GM21447 (cell line): ENCODE measurements at regions not wholly inside any gene's neighbourhood (a gene's known extent, or its start where the extent isn't known, plus 50 kb on each side); places are given as distances from the start of the nearest gene placed in this dataset.

ENCODE experiments used
- ATAC-seq: cut with Tn5 transposase; IDR thresholded peaks from one replicate; pipeline ENCODE4 v1.9.1; 2021; ENCODE audit not compliant: unreplicated experiment

DNA sequence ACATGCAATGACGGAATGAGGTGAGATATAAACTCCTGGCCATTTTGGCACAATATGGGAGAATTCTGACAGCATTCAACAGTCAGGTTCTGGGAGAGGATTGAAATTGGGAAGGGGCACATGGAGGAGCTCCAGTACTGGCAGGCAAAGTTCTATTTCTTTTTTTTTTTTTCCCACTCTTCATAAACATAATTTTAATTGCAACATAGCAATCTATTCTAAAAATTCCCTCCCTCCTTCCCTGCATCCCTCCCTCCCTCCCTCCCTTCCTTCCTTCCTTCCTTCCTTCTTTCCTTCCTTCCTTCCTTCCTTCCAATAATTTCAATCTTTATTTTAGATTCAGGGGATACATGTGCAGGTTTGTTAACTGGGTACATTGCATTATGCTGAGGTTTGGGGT lies 93.2 kb downstream of the PTCSC3 start:
- no peak for ATAC-seq

DNA sequence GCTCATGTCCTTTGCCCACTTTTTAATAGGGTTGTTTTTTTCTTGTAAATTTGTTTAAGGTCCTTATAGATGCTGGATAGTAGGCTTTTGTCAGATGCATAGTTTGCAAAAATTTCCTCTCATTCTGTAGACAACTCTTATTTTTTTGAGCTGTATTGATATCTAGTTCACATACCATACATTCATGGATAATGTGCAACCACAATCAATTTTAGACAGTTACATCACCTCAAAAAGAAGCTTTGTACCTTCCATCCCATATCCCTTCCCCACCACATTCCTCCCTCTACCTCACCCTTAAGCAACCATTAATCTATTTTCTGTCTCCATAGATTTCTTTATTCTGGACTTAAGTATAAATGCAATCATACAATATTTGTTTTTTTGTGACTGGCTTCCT lies 98.4 kb downstream of the PTCSC3 start:
- no peak for ATAC-seq

DNA sequence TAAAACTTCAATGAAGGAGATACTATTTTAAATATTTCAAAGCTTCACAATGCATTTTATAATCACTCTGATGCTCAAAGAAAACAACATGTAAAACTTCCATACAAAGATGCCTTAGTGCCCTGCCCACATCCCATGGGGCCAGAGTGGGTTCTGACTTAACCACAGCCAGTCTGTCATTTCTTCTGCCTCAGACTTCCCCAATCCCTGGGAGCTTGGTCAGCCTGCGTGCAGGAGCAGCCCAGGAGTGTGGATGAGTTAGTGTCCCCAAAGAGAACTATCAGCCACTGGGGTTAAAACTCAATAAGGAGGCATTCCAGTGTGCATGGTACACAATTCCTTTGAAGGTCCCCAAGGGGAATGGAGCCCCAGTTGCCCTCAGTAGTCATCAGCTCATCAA lies 100.3 kb downstream of the PTCSC3 start:
- no peak for ATAC-seq

DNA sequence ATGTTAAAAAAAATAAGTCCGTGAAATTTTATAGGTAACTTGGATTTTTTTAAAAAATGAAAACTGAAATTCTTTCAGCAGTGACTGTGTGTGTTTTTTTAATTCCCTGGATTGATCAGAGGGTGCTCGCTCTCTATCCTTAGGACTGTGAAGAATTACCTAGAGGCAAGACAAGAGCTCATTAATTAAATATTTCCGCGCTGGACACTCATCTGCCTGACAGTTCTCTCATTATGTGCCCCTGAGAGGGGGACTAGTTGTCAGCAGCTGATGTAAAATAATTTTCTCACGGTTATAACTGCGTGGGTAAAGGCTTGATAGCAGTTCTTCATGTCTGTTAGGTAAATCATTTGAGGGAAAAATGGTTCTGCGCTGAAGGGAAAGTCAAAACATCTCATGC lies 101.3 kb downstream of the PTCSC3 start:
- no peak for ATAC-seq

DNA sequence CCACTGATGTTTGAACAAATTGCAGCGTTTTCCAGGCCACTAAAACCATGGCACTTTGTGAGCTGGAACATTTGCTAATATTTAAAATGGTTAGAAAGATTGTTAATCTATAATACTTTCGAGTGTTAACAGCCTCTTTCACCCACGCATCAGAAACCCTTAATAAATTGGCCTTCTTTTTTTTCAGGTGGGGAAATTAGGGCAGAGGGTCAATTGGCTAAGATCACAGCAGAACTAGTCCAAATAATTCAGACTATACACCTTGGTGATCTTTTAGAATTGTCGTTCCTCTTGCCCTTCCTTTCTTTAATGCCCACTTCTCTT lies 105.8 kb downstream of the PTCSC3 start:
- ATAC-seq: no peak

DNA sequence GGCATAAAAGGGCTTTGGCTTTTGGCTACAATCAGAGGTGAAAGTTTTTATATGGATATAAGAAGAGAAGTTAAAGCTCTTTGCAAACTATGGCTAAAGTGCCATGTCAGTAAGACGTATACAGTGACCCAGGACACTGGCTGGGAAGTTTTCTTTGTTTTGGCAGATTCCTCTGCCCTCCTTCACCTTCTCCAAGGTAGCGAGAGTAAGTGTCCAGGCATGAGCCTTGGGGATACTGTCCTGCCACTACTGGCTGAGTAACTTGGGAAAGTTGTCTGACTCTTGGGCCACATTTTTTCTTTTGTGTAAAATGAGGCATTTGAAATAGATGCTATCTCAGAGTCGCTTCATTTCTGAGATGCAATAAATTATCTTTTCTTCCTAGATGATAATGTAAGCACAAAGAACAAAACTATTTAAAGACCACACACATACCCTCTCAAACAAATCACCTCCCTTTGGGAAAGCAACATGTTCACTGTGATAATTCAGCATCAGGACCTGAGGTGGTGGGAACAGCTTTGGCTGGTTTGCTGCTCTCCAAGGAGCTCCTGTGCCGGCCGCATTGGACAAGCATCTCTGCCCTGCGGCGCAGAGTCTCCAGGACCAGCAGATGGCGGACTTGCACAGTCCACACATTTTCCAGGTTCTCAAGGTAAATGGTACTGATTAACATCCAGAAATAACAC lies 106.3 kb downstream of the PTCSC3 start:
- peak; percentile 70 for ATAC-seq

DNA sequence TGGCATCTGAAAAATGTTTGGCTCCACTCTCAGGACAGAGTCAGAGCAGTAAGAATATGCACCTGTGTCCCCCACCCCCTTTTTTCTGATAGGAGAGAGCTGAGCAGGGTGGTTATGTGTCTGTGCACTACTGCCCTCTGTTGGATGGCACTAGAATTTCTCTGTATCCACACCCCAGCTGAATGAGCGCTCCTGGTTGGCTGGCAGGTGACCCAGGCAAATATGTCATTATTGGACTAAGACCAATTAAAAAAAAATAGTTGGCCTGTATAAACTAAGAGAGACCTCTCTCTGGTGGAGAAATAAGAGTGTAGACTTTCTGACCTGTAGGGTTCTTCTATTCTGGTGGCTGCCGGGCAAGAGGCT lies 107.0 kb downstream of the PTCSC3 start:
- peak; percentile 65 for ATAC-seq

DNA sequence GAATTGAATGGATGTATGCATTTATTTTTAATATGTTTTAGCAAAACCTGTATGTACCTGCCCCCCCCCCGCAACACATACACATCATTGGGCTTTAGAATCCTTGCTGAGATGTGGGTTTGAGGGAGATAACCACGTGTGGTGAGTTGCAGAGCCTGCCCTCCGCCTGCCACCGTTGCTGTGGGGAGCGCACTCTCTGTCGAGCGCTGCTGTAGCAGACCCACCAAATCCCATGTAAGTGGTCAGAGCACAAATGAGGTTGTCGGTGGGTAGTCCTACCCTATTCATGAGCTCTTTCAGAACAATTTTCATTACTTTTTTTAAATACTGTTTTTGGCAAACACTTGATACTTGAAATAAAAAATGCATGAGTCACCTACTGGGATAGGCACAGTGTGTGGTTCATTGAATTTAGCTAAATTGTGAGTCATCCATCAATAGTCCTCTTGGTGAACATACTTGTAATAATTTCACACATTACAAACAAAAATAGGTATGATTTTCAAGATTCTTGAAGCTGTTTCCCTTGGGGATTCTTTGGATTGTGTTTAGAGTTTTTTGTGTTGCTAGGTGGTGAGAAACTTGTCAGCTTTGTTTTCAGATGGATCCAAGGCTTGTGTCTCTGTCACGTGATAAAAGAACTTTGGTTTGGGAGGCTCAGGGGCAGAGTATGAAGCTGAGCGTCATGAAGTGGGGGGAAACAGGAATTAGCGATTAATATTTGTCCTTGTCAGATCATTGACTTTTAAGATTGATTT lies 107.6 kb downstream of the PTCSC3 start:
- no peak for ATAC-seq

DNA sequence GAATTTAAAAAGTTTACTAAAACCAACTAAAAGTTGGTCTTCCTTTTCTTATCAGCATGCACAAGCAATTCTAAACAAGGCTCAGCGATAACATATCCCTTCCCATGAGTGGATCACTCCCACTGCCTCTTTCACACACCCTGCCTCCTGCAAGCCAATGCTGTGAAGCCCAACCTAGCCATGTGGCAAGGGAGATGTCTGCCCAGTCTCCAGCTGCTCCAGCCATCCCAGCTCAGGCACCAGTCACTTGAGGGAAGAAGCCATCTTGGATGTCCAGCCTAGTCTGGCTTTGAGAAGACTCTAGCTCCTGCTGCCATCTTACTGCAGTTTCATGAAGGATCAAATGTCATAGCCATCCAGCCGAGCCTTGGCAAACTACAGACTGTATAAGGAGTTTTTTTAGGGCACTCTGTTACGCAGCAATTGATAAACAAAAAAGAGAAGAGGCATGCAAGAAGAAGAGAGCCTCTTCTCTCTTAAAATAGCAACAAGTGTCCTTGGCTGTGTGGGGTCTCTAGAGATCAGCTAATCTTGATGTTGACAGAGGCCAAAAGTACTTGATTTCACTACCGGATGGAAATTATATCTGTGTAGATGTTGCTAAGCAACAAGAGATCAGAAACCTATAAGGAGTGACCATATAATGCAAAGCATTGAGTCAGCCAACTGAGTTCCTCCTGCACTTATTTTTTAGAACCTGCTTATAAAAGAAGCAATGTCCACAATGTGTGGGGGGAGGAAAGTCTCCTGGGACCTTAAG lies 108.9 kb downstream of the PTCSC3 start:
- no peak for ATAC-seq

DNA sequence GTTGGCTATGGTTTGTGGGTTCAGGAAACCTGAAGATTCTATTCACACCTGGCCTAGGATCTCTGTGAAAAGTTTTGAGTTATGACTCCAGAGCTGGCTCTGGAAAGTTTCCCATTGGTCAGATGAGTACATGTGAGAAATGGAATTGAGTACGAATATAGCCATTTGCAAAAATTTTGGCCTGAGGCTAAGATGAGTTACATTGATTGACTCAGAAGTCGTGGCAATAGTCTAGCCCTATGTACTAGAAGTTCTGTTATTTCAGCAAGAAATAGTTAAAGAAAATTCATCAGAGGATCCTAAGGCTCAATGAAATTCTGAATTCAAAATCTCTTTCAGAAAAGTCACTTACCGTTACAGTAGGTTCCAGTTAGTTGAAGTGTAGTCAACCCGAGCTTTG lies 109.9 kb downstream of the PTCSC3 start:
- no peak for ATAC-seq

DNA sequence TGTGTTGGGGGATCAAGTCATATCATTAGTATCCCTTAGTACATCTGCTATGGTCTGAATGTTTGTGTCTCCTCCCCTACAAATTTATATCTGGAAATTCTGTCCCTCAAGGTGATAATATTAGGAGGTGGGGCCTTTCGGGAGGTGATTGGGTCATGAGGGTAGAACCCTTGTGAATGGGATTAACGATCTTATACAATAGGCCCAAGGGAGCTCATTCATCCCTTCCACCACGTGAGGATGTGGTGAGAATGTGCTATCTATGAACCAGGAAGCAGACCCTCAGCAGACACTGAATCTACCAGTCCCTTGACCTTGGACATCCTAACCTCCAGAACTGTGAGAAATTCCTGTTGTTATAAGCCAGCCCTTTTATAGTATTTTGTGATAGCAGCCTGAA lies 110.7 kb downstream of the PTCSC3 start:
- ATAC-seq: no peak

DNA sequence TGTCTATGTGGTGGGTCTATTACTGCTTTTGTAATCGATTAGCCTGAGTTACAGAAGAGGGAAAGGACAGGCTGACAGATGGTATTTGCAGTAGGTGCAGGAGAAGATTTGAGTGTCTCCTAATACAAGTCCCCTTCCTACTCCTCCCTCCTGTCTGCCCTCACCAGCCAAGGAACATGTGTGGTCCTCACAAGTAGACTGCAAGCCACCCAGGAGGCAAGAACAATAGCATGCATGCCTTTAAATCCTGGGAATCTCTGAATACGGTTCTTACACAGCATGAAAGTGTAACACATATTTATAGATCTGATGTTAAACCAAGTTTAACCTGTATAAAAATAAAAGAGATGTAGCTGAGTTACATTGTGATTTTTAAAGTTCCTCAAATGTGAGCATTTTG lies 117.0 kb downstream of the PTCSC3 start:
- no peak for ATAC-seq

DNA sequence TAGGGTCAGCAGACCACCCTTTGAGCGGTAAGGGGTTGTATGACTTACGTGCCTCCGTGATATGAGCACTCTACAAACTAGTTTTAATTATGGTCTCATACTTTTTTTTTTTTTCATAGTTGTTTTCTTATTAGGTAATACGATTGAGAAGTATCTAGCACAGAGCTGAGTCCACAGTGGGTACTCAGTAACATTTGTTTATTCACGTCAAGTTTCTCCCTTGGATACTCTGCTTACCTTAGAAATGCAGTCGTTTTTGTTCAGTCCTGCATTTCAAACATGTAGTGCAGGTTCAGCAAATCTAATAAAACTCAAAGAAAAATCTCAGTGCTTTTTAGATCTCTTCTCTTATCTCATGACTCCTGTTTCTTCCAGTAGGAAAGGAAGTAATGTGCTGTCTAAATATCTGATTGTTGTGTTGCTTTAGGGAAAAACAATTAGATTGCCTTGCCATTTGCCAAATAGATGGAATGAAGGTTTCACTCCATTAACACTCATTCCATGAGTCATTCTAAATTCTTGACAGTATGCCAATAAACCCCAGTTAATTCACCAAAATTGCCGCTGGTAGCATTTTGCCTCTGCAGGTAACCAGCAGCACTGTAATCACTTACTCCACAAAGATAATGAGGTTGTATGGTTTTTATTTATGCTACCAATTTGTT lies 118.9 kb downstream of the PTCSC3 start:
- ATAC-seq: no peak

DNA sequence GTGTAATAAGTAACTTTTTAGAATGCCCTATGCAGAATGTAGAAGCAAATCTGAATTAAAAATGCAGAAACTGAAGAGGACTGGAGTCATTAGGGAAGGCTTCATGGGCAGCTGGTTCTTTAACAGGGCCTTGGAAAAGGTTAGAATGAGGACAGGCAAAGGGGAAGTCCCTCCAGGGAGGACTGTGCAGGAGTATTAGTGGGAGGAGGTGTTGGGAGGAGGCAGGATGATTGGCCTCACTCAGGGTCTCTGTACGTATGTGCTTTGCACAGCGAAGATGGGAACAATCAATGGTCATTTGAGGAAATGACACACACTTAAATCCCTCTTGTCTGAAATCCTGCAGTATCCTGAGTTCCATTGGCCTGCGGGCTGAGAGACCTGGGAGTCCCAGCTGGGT lies 119.7 kb downstream of the PTCSC3 start:
- no peak for ATAC-seq

DNA sequence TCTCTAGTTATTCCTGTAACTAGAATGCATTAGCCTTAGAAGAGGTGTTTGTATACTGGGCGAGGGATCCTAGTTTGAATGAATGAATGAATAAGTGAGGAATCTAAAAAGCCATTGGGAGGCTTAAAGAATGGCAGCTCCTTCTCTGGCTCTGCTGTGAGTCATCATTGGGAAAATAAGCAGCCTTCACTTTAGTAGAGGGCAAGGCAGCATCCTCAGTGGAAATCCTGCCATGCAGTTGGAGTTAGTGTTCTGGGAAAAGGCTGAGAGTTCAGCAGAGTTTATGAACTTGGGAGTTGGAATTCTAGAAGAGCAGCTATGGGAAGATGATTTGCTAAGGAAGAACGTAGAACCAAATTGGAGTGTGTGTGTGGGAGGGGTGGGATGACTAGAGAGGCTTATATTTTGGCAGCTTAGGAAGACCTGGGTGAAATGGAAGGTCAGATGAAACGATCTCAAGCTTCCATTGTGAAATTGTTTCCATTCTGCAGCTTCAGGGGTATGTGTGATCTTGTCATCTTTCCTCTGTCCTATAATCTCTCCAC lies 120.8 kb downstream of the PTCSC3 start:
- no peak for ATAC-seq

DNA sequence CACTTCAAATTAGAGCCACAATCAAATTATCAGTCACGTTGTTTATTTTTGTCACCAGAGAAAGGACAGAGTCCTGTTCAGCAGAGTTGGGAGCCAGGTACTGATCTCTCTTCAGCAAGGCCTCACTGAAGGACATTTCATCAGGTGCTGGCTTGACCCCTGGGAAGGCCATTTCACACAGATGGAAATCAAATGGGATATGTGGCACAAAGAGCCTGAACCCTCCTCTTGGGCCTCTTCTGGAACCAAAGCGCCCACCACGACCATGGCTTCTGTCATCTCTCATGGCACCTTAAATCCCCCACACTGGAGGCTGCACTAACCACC lies 121.5 kb downstream of the PTCSC3 start:
- no peak for ATAC-seq

DNA sequence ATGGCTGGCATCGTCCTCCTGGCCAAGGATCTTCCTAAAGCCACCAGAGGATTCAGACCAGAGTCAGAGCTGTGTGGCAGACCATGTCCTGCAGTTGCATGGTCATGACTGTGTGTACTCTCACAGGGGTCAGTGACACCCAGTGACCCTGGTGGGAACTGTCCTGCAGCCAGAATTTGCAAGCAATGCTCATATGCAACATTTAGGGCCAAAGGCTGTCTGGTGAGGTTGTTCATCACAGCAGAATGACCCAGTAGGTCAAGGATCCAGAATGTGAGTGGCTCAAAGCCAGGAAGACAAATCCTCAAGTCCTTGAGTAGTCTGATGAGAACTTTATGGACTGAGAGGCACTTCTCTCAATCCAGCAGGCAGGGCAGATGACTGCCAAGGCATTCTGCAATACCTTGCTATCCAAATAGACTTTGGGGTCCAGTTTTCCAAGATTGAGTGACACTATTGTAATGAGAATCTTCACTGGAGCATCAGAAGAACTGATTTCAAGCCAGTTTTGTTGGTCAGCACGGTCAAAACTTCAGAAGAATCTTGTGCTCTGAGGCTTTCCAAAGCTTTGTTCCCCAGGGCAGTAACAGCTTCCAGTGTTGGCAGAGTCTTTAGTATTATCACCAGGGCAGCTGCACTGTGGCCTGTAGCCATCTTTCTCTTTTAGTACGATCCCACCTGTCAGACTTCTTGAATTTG lies 122.0 kb downstream of the PTCSC3 start:
- no peak for ATAC-seq

DNA sequence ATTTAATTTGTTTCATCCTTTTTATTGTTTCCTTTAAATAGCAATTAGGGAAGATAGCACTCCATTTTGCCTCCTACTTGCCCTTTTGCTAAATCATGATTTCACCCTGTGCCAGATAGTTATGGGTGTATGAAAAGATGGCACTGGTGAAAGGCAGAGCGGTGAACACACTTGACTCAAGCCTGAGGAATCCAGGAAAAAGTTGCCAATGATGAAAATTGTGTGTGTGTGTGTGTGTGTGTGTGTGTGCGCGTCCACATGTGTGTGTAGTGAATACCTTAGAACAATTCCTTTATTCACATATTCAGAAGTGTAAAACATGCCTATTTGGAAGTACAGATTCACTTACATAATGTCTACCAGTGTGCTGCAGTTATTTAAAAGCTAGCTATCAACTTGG lies 123.8 kb downstream of the PTCSC3 start:
- no peak for ATAC-seq

DNA sequence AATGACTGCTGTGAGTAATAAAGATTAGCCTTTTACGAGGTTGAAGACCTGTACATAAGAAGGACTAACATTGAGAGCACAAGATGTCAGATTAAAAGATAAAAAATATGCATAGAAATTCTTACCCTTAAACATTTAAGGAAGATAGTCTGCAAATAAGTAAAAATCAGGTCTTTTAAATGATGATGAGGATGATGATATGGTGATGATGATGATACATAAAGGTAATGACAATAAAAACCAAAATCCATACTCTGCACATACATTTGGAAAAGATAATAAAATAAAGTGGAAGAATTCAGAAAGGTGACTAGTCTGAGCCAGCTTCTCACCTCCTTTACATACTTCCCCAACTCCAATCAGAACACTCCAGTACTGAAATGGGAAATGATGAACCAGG lies 124.5 kb downstream of the PTCSC3 start:
- ATAC-seq: no peak

DNA sequence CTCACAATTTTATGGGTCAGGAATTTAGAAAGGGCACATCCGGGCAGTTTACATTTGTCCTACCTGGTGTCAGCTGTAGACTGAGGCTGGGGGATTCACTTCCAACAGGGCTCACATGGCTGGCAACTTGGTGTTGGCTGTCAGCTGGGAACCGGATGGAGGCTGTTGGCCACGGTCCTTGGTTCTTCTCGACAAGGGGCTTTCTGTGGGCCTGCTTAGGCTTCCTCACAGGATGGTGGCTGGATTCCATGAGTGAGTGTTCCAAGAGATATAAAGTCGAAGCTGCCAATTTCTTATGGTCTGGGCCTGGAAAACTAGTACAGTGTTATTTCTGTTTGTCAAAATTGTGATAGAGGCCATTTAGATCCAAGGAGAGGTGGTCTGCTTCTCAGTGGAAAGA lies 127.9 kb downstream of the PTCSC3 start:
- no peak for ATAC-seq

DNA sequence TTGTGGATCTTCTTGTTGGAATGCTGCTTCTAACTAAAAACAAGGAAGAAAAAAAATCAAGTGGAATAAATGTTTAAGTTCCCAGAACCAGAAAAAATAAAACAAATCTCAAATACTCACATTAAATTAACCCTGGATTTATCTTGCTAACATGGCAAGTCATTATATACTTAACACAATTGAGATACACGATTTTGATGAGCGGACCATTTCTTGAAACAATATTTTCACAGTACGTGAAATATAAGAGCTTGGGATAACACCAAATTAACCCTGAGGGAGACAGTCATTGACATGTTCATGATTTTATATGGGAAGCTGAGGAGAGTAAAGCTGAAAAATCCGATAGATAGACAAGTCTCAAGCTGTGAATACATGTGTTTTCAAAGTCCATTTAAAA lies 128.6 kb downstream of the PTCSC3 start:
- ATAC-seq: no peak
